Keratinocyte (primary cell): ENCODE measurements at regions not wholly inside any gene's neighbourhood (a gene's known extent, or its start where the extent isn't known, plus 50 kb on each side); places are given as distances from the start of the nearest gene placed in this dataset.
"Not testable (repeated sequence)": the region's sequence is repeated elsewhere in the genome, so short reads cannot be mapped to it uniquely, and the experiment has no call there.

Experiments
- DNase-seq: peaks from one replicate; pipeline ENCODE4 v3.0.0-alpha.2; 2011; ENCODE audit warnings: low read depth, missing footprints, low spot score
- FAIRE-seq: peaks from 2 replicates; lab custom pipeline; 2011; peaks lifted over from hg19 to GRCh38; lab: Jason Lieb, UNC
- H2AFZ ChIP-seq: 2 replicates; pipeline ENCODE4 v1.6.0; 2012; ENCODE audit warnings: low read length, control low read depth, inconsistent platforms; ENCODE audit not compliant: control insufficient read depth
- H3K27ac ChIP-seq: 2 replicates; pipeline ENCODE4 v1.5.1; 2011; ENCODE audit warnings: low read length; ENCODE audit not compliant: control insufficient read depth, insufficient read depth
- H3K27me3 ChIP-seq: 3 replicates; pipeline ENCODE4 v1.6.0; 2011; ENCODE audit warnings: low read length; ENCODE audit not compliant: control insufficient read depth, insufficient read depth; ENCODE audit errors: extremely low read depth
- H3K36me3 ChIP-seq, 2 experiments: 2 replicates in 1 of 2; 3 replicates in 1 of 2; pipeline ENCODE4 v1.5.1; 2011; ENCODE audit warnings: low read length in 2 of 2, mild to moderate bottlenecking in 1 of 2; ENCODE audit not compliant: control insufficient read depth in 2 of 2, insufficient read depth in 2 of 2; ENCODE audit errors: extremely low read depth in 1 of 2
- H3K4me1 ChIP-seq: 3 replicates; pipeline ENCODE4 v1.5.1; 2011; ENCODE audit warnings: low read length; ENCODE audit not compliant: control insufficient read depth, insufficient read depth; ENCODE audit errors: extremely low read depth
- H3K4me2 ChIP-seq: 3 replicates; pipeline ENCODE4 v1.6.0; 2011; ENCODE audit warnings: low read depth, low read length; ENCODE audit not compliant: control insufficient read depth, insufficient read depth; ENCODE audit errors: extremely low read depth
- H3K4me3 ChIP-seq, 3 experiments: fragments of 200-600 bp in 1 of 3; sonication (generic) in 1 of 3; 2 replicates in 2 of 3; 3 replicates in 1 of 3; pipeline ENCODE4 v1.5.1; 2011 to 2016; ENCODE audit warnings: low read length in 3 of 3, mild to moderate bottlenecking in 3 of 3, control low read depth in 2 of 3, inconsistent platforms in 1 of 3, low read depth in 1 of 3, mixed read lengths in 1 of 3, mixed run types in 1 of 3, moderate library complexity in 1 of 3; ENCODE audit not compliant: control insufficient read depth in 2 of 3, insufficient read depth in 2 of 3; ENCODE audit errors: extremely low read depth in 1 of 3
- H3K79me2 ChIP-seq: 2 replicates; pipeline ENCODE4 v1.6.0; 2012; ENCODE audit warnings: low read length; ENCODE audit not compliant: control insufficient read depth, insufficient read depth
- H3K9ac ChIP-seq: 3 replicates; pipeline ENCODE4 v1.6.0; 2011; ENCODE audit warnings: low read length; ENCODE audit not compliant: control insufficient read depth, insufficient read depth; ENCODE audit errors: extremely low read depth
- H3K9me1 ChIP-seq: 3 replicates; pipeline ENCODE4 v1.6.0; 2011; ENCODE audit warnings: low read length; ENCODE audit not compliant: control insufficient read depth, insufficient read depth; ENCODE audit errors: extremely low read depth
- H3K9me3 ChIP-seq: 2 replicates; pipeline ENCODE4 v1.5.1; 2012; ENCODE audit warnings: low read depth, low read length; ENCODE audit not compliant: control insufficient read depth
- H4K20me1 ChIP-seq: 3 replicates; pipeline ENCODE4 v1.6.0; 2011; ENCODE audit warnings: low read length; ENCODE audit not compliant: control insufficient read depth, insufficient read depth; ENCODE audit errors: extremely low read depth
- EZH2 ChIP-seq: IDR thresholded peaks from one replicate; pipeline ENCODE4 v1.6.1; 2012; ENCODE audit warnings: inconsistent platforms, mild to moderate bottlenecking, low read length, moderate library complexity
- dilution Hi-C: fragments of 300-500 bp; cut with MboI; formaldehyde crosslinking; loops from one replicate; pipeline ENCODE4 v1.7.0; 2020; ENCODE audit warnings: low sequenced_read_pairs; ENCODE audit not compliant: extremely low pct_ligation_motif_present
- TF ChIP-seq, protein P1 (sequence below), 3 experiments: IDR thresholded peaks in 1 of 3; conservative IDR thresholded peaks in 1 of 3; optimal IDR thresholded peaks in 1 of 3; 2 replicates in 2 of 3; 3 replicates in 1 of 3; pipeline versions ENCODE3 to v1.5.1; 2011; ENCODE audit warnings: low read length in 3 of 3, mild to moderate bottlenecking in 3 of 3, moderate library complexity in 2 of 3, control low read depth in 1 of 3, inconsistent platforms in 1 of 3; ENCODE audit not compliant: insufficient read depth in 2 of 3; ENCODE audit errors: extremely low read depth in 1 of 3

DNA sequence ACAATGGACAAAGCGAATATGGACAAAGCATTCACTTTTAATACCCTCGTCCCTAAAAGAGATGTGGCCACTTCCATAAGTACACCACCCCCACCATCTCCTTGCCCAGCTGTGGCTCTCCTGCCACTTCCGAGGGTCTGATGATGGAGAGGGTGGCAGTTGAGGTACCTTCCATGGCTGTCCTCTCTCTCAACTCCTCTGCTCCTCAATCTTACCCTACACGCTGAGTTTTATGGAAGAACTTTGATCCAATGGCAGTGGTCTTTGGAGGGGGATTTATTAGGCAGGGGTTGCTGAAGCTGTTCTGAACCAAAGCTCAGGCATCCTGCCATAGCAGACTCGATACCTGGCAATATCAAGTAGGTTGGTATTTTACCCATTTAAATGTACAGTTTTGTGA, 413.0 kb downstream of the TSHZ3 start:
- Histone ChIP-seq H3K9me1 (no peaks in the 10 kb centered on the region), H3K9ac (no peak overlapping the region), H3K4me3 (no peak overlapping the region), H3K36me3 (no peaks in the 10 kb centered on the region), H3K27ac (no peak overlapping the region), H3K9me3 (no peaks in the 10 kb centered on the region), H3K4me2 (no peak overlapping the region), H3K27me3 (no peaks in the 10 kb centered on the region), H3K79me2 (no peaks in the 10 kb centered on the region), H3K4me1 (no peaks in the 10 kb centered on the region), H4K20me1 (no peaks in the 10 kb centered on the region), H2AFZ (no peak overlapping the region)
- dilution Hi-C loops: no loop called here
- no peak for TF ChIP-seq EZH2
- TF ChIP-seq, protein P1, sequence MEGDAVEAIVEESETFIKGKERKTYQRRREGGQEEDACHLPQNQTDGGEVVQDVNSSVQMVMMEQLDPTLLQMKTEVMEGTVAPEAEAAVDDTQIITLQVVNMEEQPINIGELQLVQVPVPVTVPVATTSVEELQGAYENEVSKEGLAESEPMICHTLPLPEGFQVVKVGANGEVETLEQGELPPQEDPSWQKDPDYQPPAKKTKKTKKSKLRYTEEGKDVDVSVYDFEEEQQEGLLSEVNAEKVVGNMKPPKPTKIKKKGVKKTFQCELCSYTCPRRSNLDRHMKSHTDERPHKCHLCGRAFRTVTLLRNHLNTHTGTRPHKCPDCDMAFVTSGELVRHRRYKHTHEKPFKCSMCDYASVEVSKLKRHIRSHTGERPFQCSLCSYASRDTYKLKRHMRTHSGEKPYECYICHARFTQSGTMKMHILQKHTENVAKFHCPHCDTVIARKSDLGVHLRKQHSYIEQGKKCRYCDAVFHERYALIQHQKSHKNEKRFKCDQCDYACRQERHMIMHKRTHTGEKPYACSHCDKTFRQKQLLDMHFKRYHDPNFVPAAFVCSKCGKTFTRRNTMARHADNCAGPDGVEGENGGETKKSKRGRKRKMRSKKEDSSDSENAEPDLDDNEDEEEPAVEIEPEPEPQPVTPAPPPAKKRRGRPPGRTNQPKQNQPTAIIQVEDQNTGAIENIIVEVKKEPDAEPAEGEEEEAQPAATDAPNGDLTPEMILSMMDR (optimal IDR thresholded peaks at IDR 0.05 in 1 of 3, IDR thresholded peaks at IDR 0.05 in 1 of 3, conservative IDR thresholded peaks at IDR 0.05 in 1 of 3; ENCODE audit: extremely low read depth in 1 of 3, insufficient read depth in 2 of 3, low read length in 3 of 3): no peak
- no peak for FAIRE-seq
- no peak for DNase-seq

DNA sequence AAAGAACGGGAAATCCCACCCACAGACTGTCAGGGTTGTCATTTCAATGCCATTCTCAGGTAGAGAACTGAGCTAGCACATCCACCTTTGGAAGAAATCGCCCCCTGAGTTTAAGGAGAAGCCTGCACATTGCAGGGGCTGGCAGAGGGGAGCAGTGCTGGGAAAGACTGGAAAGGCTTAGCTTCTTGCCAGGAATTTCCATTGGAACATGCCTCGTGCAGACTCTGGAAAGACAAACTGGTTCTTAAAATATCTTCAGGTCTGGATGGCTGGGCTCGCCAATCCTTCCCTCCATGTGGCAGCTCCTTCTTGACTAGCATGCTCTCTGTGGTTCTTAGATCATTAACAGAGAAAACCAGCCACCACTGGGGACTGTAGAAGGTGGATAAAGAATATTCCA, 414.1 kb downstream of the TSHZ3 start:
- FAIRE-seq: no peak
- dilution Hi-C loops: no loop called here
- H3K9me1 ChIP-seq: no peaks in the 10 kb centered on the region
- H2AFZ ChIP-seq: no peak overlapping the region
- no peaks in the 10 kb centered on the region for H4K20me1 ChIP-seq
- no peak overlapping the region for H3K4me3 ChIP-seq
- DNase-seq: no peak
- no peak overlapping the region for H3K4me2 ChIP-seq
- no peaks in the 10 kb centered on the region for H3K9me3 ChIP-seq
- H3K79me2 ChIP-seq: no peaks in the 10 kb centered on the region
- no peak overlapping the region for H3K9ac ChIP-seq
- no peaks in the 10 kb centered on the region for H3K27me3 ChIP-seq
- TF ChIP-seq, protein P1 (optimal IDR thresholded peaks at IDR 0.05 in 1 of 3, IDR thresholded peaks at IDR 0.05 in 1 of 3, conservative IDR thresholded peaks at IDR 0.05 in 1 of 3; ENCODE audit: extremely low read depth in 1 of 3, insufficient read depth in 2 of 3, low read length in 3 of 3): no peak
- TF ChIP-seq EZH2: no peak
- no peak overlapping the region for H3K27ac ChIP-seq
- no peaks in the 10 kb centered on the region for H3K36me3 ChIP-seq
- no peaks in the 10 kb centered on the region for H3K4me1 ChIP-seq

DNA sequence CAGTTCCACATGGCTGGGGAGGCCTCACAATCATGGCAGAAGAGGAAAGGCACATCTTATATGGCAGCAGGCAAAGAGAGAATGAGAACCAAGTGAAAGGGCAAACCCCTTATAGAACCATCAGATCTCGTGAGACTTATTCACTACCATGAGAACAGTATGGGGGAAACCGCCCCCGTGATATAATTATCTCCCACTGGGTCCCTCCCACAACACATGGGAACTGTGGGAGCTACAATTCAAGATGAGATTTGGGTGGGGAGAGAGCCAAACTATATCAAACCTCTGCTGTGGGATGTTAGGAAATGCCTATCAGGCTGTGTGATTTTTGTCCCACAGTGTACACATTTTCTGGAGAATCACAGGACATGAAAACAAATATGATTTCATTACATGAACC, 415.8 kb downstream of the TSHZ3 start:
- H3K4me3 ChIP-seq, H3K4me1 ChIP-seq, H3K4me2 ChIP-seq, H3K36me3 ChIP-seq, H3K9me1 ChIP-seq, DNase-seq, H3K79me2 ChIP-seq, FAIRE-seq, H4K20me1 ChIP-seq, H3K27me3 ChIP-seq, dilution Hi-C loops, H3K9me3 ChIP-seq, H3K27ac ChIP-seq, H2AFZ ChIP-seq, H3K9ac ChIP-seq: not testable (repeated sequence)
